ENCODE measurements at regions not wholly inside any gene's neighbourhood (a gene's known extent, or its start where the extent isn't known, plus 50 kb on each side); places are given as distances from the start of the nearest gene placed in this dataset.
"Not testable (repeated sequence)": the region's sequence is repeated elsewhere in the genome, so short reads cannot be mapped to it uniquely, and the experiment has no call there.

GRCh38 chr5:28808967-28809810 is 1770.8 kb upstream of the CDH9 start:
- Mint-ChIP-seq H3K9me3 (peaks cover 15% of the 10 kb centered on the region), H3K4me3 (no peak overlapping the region), H3K27me3 (ENCODE audit: low read depth) (no peaks in the 10 kb centered on the region), H3K36me3 (ENCODE audit: low read depth) (no peaks in the 10 kb centered on the region), H3K27ac (no peak overlapping the region), H3K4me1 (ENCODE audit: low read depth) (no peaks in the 10 kb centered on the region)
- no peak for DNase-seq (ENCODE audit: low spot score)

- Mint-ChIP-seq H3K27ac (no peak overlapping the region), H3K4me1 (ENCODE audit: low read depth) (no peaks in the 10 kb centered on the region), H3K9me3 (peaks cover 14% of the 10 kb centered on the region), H3K4me3 (no peak overlapping the region), H3K36me3 (ENCODE audit: low read depth) (no peaks in the 10 kb centered on the region), H3K27me3 (ENCODE audit: low read depth) (no peaks in the 10 kb centered on the region)
- no peak for DNase-seq (ENCODE audit: low spot score)
Measured at GRCh38 chr5:28807195-28807729, 1768.9 kb upstream of the CDH9 start.

GRCh38 chr5:28799035-28799434 is 1760.6 kb upstream of the CDH9 start:
- H3K4me3 Mint-ChIP-seq; DNase-seq (ENCODE audit: low spot score); H3K4me1 Mint-ChIP-seq (ENCODE audit: low read depth); H3K27ac Mint-ChIP-seq; H3K27me3 Mint-ChIP-seq (ENCODE audit: low read depth); H3K36me3 Mint-ChIP-seq (ENCODE audit: low read depth): not testable (repeated sequence)
- peaks cover 12% of the 10 kb centered on the region for H3K9me3 Mint-ChIP-seq

- Mint-ChIP-seq H3K9me3 (peaks cover 39% of the 10 kb centered on the region), H3K27ac (no peak overlapping the region), H3K4me1 (ENCODE audit: low read depth) (no peaks in the 10 kb centered on the region), H3K4me3 (no peak overlapping the region), H3K36me3 (ENCODE audit: low read depth) (no peaks in the 10 kb centered on the region), H3K27me3 (ENCODE audit: low read depth) (no peaks in the 10 kb centered on the region)
- DNase-seq (ENCODE audit: low spot score), result no peak
Measured at GRCh38 chr5:28788954-28789353, 1750.6 kb upstream of the CDH9 start.

- H3K4me1 Mint-ChIP-seq (ENCODE audit: low read depth), result no peaks in the 10 kb centered on the region
- H3K9me3 Mint-ChIP-seq, result peaks cover 17% of the 10 kb centered on the region
- H3K4me3 Mint-ChIP-seq, result no peak overlapping the region
- H3K27me3 Mint-ChIP-seq (ENCODE audit: low read depth), result no peaks in the 10 kb centered on the region
- DNase-seq (ENCODE audit: low spot score), result no peak
- H3K36me3 Mint-ChIP-seq (ENCODE audit: low read depth), result no peaks in the 10 kb centered on the region
- H3K27ac Mint-ChIP-seq, result no peak overlapping the region
Measured at GRCh38 chr5:28780083-28780692, 1741.8 kb upstream of the CDH9 start.

GRCh38 chr5:28779161-28779754 is 1740.9 kb upstream of the CDH9 start:
- H3K4me3 Mint-ChIP-seq, result no peak overlapping the region
- no peaks in the 10 kb centered on the region for H3K27me3 Mint-ChIP-seq (ENCODE audit: low read depth)
- no peaks in the 10 kb centered on the region for H3K36me3 Mint-ChIP-seq (ENCODE audit: low read depth)
- no peak overlapping the region for H3K27ac Mint-ChIP-seq
- no peak for DNase-seq (ENCODE audit: low spot score)
- no peaks in the 10 kb centered on the region for H3K4me1 Mint-ChIP-seq (ENCODE audit: low read depth)
- H3K9me3 Mint-ChIP-seq, result peaks cover 20% of the 10 kb centered on the region

GRCh38 chr5:28770307-28770706 is 1731.9 kb upstream of the CDH9 start:
- H3K4me3 Mint-ChIP-seq, result no peak overlapping the region
- DNase-seq (ENCODE audit: low spot score), result no peak

GRCh38 chr5:28766565-28767158 is 1728.3 kb upstream of the CDH9 start:
- Mint-ChIP-seq H3K4me3 (no peak overlapping the region), H3K27me3 (ENCODE audit: low read depth) (no peaks in the 10 kb centered on the region), H3K4me1 (ENCODE audit: low read depth) (no peaks in the 10 kb centered on the region), H3K27ac (no peak overlapping the region), H3K9me3 (peaks cover 9% of the 10 kb centered on the region), H3K36me3 (ENCODE audit: low read depth) (no peaks in the 10 kb centered on the region)
- DNase-seq (ENCODE audit: low spot score), result no peak

More at GRCh38 chr5:28770307-28770706, 1731.9 kb upstream of the CDH9 start:
- no peaks in the 10 kb centered on the region for H3K27me3 Mint-ChIP-seq (ENCODE audit: low read depth)
- no peaks in the 10 kb centered on the region for H3K4me1 Mint-ChIP-seq (ENCODE audit: low read depth)
- no peak overlapping the region for H3K27ac Mint-ChIP-seq
- peaks cover 18% of the 10 kb centered on the region for H3K9me3 Mint-ChIP-seq
- no peaks in the 10 kb centered on the region for H3K36me3 Mint-ChIP-seq (ENCODE audit: low read depth)

GRCh38 chr5:28751396-28751795 is 1713.0 kb upstream of the CDH9 start:
- Mint-ChIP-seq H3K4me1 (ENCODE audit: low read depth) (no peaks in the 10 kb centered on the region), H3K4me3 (no peak overlapping the region), H3K27me3 (ENCODE audit: low read depth) (no peaks in the 10 kb centered on the region), H3K9me3 (peaks cover 48% of the 10 kb centered on the region), H3K36me3 (ENCODE audit: low read depth) (no peaks in the 10 kb centered on the region), H3K27ac (no peak overlapping the region)
- no peak for DNase-seq (ENCODE audit: low spot score)

- H3K9me3 Mint-ChIP-seq, result peaks cover 44% of the 10 kb centered on the region
- no peak overlapping the region for H3K4me3 Mint-ChIP-seq
- H3K4me1 Mint-ChIP-seq (ENCODE audit: low read depth), result no peaks in the 10 kb centered on the region
- no peak overlapping the region for H3K27ac Mint-ChIP-seq
- DNase-seq (ENCODE audit: low spot score), result no peak
- H3K36me3 Mint-ChIP-seq (ENCODE audit: low read depth), result no peaks in the 10 kb centered on the region
- no peaks in the 10 kb centered on the region for H3K27me3 Mint-ChIP-seq (ENCODE audit: low read depth)
Measured at GRCh38 chr5:28750251-28750650, 1711.9 kb upstream of the CDH9 start.

GRCh38 chr5:28748446-28748845 is 1710.1 kb upstream of the CDH9 start:
- no peak overlapping the region for H3K4me3 Mint-ChIP-seq
- no peaks in the 10 kb centered on the region for H3K4me1 Mint-ChIP-seq (ENCODE audit: low read depth)
- H3K36me3 Mint-ChIP-seq (ENCODE audit: low read depth), result no peaks in the 10 kb centered on the region
- no peak overlapping the region for H3K27ac Mint-ChIP-seq
- peaks cover 40% of the 10 kb centered on the region for H3K9me3 Mint-ChIP-seq
- DNase-seq (ENCODE audit: low spot score), result no peak
- H3K27me3 Mint-ChIP-seq (ENCODE audit: low read depth), result no peaks in the 10 kb centered on the region

GRCh38 chr5:28743716-28744110 is 1705.3 kb upstream of the CDH9 start:
- no peak overlapping the region for H3K27ac Mint-ChIP-seq
- DNase-seq (ENCODE audit: low spot score), result no peak
- H3K36me3 Mint-ChIP-seq (ENCODE audit: low read depth), result no peaks in the 10 kb centered on the region
- no peaks in the 10 kb centered on the region for H3K27me3 Mint-ChIP-seq (ENCODE audit: low read depth)
- no peaks in the 10 kb centered on the region for H3K4me1 Mint-ChIP-seq (ENCODE audit: low read depth)
- peaks cover 35% of the 10 kb centered on the region for H3K9me3 Mint-ChIP-seq
- no peak overlapping the region for H3K4me3 Mint-ChIP-seq

GRCh38 chr5:28743025-28743715 is 1704.8 kb upstream of the CDH9 start:
- Mint-ChIP-seq H3K27me3 (ENCODE audit: low read depth) (no peaks in the 10 kb centered on the region), H3K4me1 (ENCODE audit: low read depth) (no peaks in the 10 kb centered on the region), H3K9me3 (peaks cover 32% of the 10 kb centered on the region), H3K27ac (no peak overlapping the region), H3K36me3 (ENCODE audit: low read depth) (no peaks in the 10 kb centered on the region), H3K4me3 (no peak overlapping the region)
- DNase-seq (ENCODE audit: low spot score), result no peak
